Cardiac muscle cell (in vitro differentiated cells and primary cell): ENCODE measurements at regions not wholly inside any gene's neighbourhood (a gene's known extent, or its start where the extent isn't known, plus 50 kb on each side); places are given as distances from the start of the nearest gene placed in this dataset.
"Not testable (repeated sequence)": the region's sequence is repeated elsewhere in the genome, so short reads cannot be mapped to it uniquely, and the experiment has no call there.

Source experiments
- DNase-seq, 2 donors: peaks; one replicate each; pipeline versions ENCODE4 v3.0.0 to v3.0.0-alpha.2; 2010 to 2017; ENCODE audit warnings: low read depth in 1 of 2, low spot score in 1 of 2
- H3K27ac ChIP-seq: fragments of 200-600 bp; sonication (generic); 2 replicates; pipeline ENCODE4 v1.5.1; 2016
- H3K27me3 ChIP-seq: fragments of 200-600 bp; sonication (generic); 2 replicates; pipeline ENCODE4 v1.6.0; 2016; ENCODE audit warnings: control low read depth
- H3K36me3 ChIP-seq: fragments of 200-600 bp; sonication (generic); 2 replicates; pipeline ENCODE4 v1.5.1; 2016; ENCODE audit warnings: control low read depth
- H3K4me1 ChIP-seq: fragments of 200-600 bp; sonication (generic); 2 replicates; pipeline ENCODE4 v1.8.1; 2017; ENCODE audit warnings: low read depth, mild to moderate bottlenecking, mixed run types
- H3K4me3 ChIP-seq: fragments of 200-600 bp; sonication (generic); 2 replicates; pipeline ENCODE4 v1.5.1; 2016; ENCODE audit warnings: mild to moderate bottlenecking
- H3K9me3 ChIP-seq: fragments of 200-600 bp; sonication (generic); 2 replicates; pipeline ENCODE4 v1.5.1; 2017; ENCODE audit warnings: low read depth, mild to moderate bottlenecking, control low read depth
- CTCF ChIP-seq: IDR thresholded peaks from 2 replicates; pipeline ENCODE4 v1.5.1; 2012; ENCODE audit warnings: low read depth, mild to moderate bottlenecking, low read length

- H3K4me1 ChIP-seq: no peaks in the 10 kb centered on the region
- no peak for TF ChIP-seq CTCF
- H3K36me3 ChIP-seq: no peaks in the 10 kb centered on the region
- H3K4me3 ChIP-seq: no peak overlapping the region
- no peak for DNase-seq
- H3K27me3 ChIP-seq: no peaks in the 10 kb centered on the region
- no peaks in the 10 kb centered on the region for H3K9me3 ChIP-seq
- no peak overlapping the region for H3K27ac ChIP-seq
Observed at GRCh38 chr12:78375461-78375860, 489.1 kb upstream of the SYT1 start.

GRCh38 chr12:78376257-78376656 lies 488.3 kb upstream of the SYT1 start:
- H3K27me3 ChIP-seq: no peaks in the 10 kb centered on the region
- no peak overlapping the region for H3K4me3 ChIP-seq
- no peaks in the 10 kb centered on the region for H3K36me3 ChIP-seq
- no peak overlapping the region for H3K27ac ChIP-seq
- no peaks in the 10 kb centered on the region for H3K9me3 ChIP-seq
- DNase-seq: no peak
- TF ChIP-seq CTCF: no peak
- H3K4me1 ChIP-seq: no peaks in the 10 kb centered on the region

- H3K4me1 ChIP-seq: not testable (repeated sequence)
Observed at GRCh38 chr12:78379065-78379464, 485.5 kb upstream of the SYT1 start.

GRCh38 chr12:78383414-78383813 lies 481.2 kb upstream of the SYT1 start:
- no peaks in the 10 kb centered on the region for H3K36me3 ChIP-seq
- no peak overlapping the region for H3K4me3 ChIP-seq
- no peak for DNase-seq
- H3K4me1 ChIP-seq: no peaks in the 10 kb centered on the region
- H3K27ac ChIP-seq: no peak overlapping the region
- no peak for TF ChIP-seq CTCF
- H3K27me3 ChIP-seq: no peaks in the 10 kb centered on the region
- H3K9me3 ChIP-seq: no peaks in the 10 kb centered on the region

More at GRCh38 chr12:78379065-78379464, 485.5 kb upstream of the SYT1 start:
- DNase-seq, H3K27me3 ChIP-seq, H3K4me3 ChIP-seq, H3K27ac ChIP-seq, H3K36me3 ChIP-seq, H3K9me3 ChIP-seq: not testable (repeated sequence)

GRCh38 chr12:78384541-78384940 lies 480.0 kb upstream of the SYT1 start:
- no peak for DNase-seq
- no peak overlapping the region for H3K27ac ChIP-seq
- H3K4me3 ChIP-seq: no peak overlapping the region
- H3K27me3 ChIP-seq: no peaks in the 10 kb centered on the region
- H3K9me3 ChIP-seq: no peaks in the 10 kb centered on the region
- H3K36me3 ChIP-seq: no peaks in the 10 kb centered on the region
- no peaks in the 10 kb centered on the region for H3K4me1 ChIP-seq
- no peak for TF ChIP-seq CTCF

GRCh38 chr12:78385541-78385940 lies 479.0 kb upstream of the SYT1 start:
- Histone ChIP-seq H3K27ac (no peak overlapping the region), H3K4me3 (no peak overlapping the region), H3K4me1 (no peaks in the 10 kb centered on the region), H3K27me3 (no peaks in the 10 kb centered on the region), H3K9me3 (no peaks in the 10 kb centered on the region), H3K36me3 (no peaks in the 10 kb centered on the region)
- DNase-seq: no peak
- TF ChIP-seq CTCF: no peak
